CD1c-positive myeloid dendritic cell (primary cell): ENCODE measurements at regions not wholly inside any gene's neighbourhood (a gene's known extent, or its start where the extent isn't known, plus 50 kb on each side); places are given as distances from the start of the nearest gene placed in this dataset.

Experiments used
- DNase-seq: peaks from one replicate; pipeline ENCODE4 v3.0.0-alpha.2; 2016; ENCODE audit errors: extremely low spot score

DNA sequence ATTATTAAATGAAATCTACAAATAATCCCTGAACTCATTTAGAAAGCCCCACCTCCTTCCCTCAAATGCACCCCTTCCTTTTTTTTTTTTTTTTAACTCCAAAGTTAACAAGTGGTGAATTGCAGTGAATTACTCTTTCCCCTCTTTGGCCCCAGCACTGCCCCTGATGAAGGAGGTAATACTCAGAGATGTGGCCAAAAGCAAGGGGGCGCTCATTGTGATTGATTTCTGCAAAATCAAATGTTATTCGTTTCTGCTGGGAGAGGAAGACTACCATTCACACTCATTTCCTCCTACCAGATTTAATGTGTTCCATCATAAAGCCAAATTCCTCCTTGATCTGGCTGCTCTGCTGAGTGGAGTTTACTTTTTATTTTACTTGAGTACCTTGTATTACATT, 259.4 kb downstream of the GPD2 start:
- no peak for DNase-seq

DNA sequence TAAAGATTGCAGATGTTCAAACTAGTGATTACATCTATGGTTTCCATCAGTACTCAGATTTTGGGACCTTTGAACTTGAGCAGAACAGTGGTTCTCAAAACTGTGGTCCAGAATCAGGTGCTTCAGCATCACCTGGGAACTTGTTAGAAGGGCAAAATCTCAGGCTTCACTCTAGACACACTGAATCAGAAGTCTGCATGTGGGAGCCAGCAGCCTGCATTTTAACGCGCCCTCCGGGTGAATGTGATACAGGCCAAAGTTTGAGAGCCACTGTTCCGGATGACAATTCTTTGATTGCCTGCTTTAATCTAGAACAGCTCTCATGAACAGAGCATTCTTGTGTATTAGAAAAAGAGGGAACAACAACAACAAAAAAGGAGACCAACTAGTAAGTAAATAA, 261.7 kb downstream of the GPD2 start:
- DNase-seq: no peak

DNA sequence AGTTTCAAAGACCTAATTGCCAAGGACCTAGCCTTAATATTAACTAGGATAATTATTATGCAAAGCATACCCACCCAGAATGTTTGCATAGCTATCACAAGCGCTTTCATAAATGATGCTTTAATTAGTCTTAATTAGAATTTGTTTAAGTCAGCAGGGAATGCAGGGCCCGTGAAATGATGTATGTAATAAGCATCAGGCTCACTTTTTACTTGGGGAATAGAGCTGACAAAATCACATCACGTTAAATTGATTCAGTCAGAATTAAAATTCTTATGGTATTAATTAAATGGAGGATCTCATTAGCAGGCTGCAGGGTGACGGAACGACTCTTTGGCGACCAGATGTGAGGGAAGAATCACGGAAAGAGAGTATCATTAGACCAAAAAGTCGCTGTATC, 264.5 kb downstream of the GPD2 start:
- no peak for DNase-seq

DNA sequence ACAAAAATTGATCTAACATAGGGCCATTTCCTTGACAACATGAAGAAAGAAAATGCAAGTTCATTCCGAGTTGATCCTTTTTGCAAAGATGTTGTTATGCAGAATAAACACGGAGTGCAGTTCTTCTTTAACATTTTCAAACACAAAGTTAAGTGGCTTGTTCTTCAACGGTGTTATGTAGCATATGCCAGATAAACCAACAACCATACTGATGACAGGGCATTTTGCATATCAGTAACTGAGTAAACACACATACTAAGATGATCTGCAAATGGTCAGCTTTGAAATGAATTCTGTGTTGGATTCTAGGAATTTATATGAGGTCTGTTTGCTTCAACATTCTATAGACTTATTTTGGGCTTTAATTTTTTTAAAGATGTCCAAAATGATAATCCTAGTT, 266.4 kb downstream of the GPD2 start:
- no peak for DNase-seq

DNA sequence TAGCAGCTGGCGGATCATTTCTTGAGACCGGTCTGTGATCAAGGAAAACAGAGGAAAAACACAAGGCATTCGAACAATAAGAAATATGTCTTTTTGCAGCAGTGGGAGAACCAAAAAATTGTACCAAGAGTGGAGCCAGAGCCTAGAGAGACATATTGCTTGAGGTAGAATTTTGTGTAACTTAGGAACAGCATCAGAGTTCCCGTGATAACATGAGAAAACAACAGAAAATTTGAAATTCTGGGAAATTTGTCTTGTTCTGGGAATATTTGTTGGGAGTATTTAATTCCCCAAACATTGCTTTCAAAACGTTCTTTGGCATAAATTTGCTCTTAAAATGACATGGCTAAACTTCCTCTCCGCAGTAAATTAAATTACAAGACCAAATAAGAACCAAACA, 267.5 kb downstream of the GPD2 start:
- no peak for DNase-seq

DNA sequence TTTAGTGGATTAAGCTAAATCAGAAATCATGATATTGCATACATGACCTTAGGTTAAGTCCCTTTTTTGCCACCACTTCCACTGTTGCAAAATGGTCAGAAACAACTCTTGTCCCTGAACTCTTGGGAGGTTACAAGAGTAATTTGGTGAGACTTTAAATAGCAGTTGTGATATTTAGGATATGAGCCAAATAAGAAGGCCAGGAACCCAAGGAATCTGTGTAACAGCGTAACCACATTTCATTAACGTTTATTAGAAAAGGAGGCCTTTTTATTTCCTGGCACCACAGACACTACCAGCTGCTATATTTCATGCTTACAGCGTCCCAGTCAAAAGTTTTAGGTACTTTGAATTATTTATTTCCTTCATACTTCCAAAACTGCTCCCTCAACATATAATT, 268.0 kb downstream of the GPD2 start:
- no peak for DNase-seq

DNA sequence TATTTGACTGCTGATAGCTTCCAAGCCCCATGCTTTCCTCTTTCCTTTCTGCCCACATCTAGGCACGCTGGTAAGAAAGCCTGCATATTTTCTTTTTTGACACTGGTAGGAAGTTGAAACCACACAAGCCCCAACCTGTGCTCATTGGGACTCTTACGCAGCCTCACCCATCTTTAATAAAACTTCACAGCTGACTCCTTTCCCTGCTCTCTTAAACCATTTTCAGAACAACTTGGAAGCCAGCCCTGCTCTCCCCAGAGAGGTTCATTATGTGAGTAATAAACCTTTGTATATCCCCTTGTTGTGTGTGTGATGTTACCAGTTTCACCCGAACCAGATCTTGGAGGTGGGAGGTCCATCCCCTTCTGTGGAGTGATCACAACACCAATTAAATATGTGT, 268.4 kb downstream of the GPD2 start:
- DNase-seq: no peak

DNA sequence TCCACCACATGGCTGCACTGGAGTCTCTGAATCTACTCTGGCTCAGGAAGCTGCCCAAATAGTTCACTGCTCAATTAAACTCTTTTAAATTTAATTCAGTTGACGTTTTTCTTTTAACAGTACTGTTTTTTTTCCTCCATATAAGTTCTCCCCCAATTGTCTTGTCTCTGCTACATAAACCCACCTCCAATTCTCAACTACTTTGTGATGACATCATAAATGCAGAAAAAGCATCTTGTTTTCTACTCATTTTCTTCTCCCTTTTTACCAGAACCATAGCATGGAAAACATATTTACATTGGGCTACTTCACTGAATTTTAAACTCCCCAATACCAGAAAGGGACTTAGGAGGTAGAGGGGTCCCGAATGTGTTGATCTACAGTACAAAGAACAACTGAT, 270.4 kb downstream of the GPD2 start:
- DNase-seq: no peak

DNA sequence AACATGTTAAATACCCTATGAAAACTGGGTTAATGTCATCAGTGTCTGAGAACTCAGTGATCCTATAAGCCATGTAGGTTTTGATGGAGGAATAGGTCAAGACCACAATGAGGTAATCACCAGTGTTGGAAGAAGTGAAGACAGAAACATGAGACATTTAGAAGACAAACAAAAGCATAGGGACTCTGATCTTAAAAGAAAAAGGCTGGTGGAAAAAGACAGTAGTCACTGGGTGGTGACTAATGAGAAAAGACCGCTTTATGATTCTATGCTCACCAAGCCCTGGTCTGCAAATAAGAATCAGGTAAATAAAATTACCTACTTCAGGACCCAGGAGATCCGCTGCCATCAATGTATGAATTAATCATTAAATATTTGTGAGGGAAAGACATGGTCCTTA, 271.9 kb downstream of the GPD2 start:
- DNase-seq: no peak

DNA sequence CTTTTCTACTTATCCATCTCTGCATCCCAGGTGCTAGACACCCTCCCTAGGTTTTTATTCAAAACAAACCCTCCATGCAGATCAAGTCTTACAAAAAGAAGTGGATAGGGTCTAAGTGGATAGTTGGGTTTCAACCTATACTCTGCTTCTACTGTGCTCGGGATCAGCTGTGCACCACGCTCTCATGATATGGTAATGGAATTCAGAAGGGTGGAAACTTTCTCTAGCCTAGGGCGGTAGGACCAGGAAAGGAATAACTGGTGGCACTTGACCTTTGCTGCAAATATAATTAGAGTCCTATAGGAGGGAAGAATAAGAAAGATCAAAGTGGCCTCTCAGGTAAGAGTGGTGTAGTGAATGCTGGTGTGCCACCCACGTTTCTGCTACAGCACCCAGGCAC, 272.9 kb downstream of the GPD2 start:
- DNase-seq: no peak

DNA sequence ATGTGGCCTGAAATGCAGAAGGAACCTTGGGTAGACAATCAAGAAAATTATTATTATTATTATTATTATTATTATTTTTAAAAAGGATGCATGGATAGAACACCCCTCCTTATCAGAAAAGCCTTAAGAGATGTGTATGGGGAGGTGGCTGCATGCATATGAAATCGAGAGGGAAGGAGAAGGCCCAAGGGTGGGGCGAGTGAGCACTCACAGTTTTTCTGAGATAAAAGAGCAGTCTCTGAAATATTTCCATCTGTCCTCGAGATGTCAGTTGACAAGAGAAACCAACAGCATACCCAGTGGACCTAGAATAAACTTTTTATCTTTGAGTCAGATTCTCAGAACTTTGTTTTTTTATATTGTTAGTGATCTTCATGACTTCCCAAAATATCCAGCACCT, 282.9 kb downstream of the GPD2 start:
- DNase-seq: no peak

DNA sequence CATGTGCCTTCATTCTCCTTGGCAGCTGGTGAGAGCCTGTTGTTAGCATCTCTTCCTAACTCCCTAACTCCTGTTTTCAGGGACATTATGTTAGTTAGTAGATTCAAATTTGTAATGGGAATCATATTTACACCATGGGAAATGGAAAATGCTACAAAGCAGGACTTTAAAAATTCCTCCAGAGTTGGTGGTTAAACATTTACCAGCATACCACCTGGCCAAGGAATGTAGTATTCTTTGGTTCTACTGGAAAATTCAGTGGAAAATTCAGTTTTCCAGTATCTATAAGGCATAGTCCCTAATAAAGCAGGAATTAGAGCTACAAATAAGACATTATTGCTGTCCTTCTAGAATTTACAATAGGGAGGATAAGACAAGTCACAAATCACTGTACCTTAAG, 291.7 kb downstream of the GPD2 start:
- DNase-seq: no peak

DNA sequence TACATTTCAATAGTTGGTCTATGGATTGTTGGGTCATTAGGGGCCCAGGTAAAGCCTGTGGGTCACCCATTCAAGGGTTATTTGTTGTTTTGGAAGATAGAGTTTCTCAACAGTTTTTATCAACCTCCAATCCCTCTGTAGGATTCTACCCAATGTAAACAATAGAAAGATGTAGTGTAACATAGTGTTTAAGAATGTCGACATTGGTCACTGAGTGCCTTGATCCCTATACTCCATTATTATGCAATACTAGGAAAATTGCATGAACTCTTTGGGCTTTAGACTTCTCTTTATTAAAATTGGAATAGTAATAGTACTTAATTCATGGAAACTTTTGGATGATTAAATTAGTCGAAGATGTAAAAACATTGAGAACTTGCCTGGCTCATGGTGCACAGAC, 292.1 kb downstream of the GPD2 start:
- DNase-seq: no peak

DNA sequence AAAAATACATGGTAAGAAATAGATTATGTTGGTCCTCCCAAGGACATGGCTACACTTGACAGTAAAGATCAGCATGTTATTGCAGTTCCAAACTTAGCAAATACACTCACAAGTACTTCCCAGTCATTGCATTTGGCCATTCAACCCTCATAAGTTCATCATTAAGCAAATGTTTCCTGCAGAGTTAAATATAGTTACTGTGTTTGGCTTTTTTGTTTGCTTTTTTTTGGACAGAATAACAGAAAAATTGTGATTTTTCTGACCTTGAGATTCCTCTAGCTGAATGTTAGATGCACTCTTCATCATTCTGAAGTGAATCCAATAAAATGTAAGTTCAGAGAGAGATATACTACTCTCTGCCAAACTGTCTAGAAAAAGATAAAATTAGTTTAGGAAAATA, 295.3 kb downstream of the GPD2 start:
- no peak for DNase-seq

DNA sequence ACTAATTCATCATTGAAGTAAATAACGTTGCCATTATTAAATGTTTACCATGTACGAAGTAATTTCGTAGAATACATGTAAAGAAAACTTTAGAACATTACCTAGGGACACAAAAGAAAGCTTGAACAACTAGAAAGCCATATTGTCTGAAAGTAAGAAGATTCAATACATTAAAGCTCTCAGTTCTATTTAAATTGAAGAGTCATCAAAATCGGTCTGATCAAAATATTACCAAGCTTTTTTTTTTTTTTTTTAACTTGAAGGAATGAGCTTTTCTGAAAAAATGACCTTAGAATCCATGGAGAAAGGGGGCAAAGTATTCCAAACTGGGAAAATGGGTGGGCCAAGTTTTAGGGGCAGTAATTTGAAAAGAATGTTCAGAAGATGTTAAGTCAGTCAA, 300.8 kb downstream of the GPD2 start:
- no peak for DNase-seq

DNA sequence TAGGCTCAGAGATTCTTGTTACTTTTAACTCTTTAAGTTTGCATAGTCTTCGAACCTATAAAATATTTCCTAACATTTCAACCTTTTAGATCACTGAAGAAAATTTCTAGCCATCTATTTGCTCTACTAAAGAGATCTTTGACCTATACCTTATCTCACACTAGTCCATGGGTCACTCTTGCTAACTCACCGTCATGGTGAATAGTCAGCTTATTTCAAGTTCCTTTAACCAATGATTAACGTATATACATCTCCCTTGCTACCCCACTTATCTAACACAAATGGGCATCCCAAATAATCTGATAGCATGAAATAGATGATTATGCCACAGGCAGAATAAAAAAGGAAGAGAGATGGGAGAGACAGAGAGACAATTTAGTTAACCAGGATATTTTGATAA, 303.1 kb downstream of the GPD2 start:
- DNase-seq: no peak

DNA sequence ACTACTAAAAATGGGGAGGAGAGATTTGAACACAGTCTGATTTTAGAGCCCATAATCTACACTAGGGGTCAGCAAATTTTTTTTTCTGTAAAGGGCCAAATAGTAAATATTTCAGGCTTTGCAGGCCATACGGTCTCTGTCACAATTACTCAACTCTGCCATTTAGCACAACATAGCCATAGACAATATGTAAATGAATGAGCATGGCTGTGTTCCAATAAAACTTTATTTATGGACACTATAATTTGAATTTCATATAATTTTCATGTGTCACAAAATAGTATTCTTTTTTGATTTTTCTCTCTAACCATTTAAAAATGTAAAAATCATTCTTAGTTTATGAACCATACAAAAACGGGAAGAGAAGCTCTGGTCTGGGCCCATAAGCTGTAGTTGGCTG, 309.4 kb downstream of the GPD2 start:
- no peak for DNase-seq

DNA sequence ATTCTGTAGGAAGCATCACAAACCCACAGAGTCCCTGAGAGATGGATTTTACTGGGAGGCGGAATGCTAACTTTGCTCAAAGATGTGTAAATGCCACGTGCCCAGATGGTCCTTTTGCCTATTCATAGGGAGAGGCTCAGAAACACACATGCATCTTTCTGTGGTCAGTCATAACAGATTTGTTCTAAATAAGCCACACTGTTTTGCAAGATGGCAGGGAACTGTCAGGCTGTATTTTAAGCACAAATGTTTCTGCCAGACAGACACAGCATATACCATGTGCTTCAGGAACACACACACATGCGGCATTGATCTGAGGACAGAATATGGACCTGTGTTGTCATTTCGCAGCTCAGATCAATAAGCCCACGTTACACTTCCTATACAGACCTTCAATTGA, 312.0 kb downstream of the GPD2 start:
- no peak for DNase-seq

DNA sequence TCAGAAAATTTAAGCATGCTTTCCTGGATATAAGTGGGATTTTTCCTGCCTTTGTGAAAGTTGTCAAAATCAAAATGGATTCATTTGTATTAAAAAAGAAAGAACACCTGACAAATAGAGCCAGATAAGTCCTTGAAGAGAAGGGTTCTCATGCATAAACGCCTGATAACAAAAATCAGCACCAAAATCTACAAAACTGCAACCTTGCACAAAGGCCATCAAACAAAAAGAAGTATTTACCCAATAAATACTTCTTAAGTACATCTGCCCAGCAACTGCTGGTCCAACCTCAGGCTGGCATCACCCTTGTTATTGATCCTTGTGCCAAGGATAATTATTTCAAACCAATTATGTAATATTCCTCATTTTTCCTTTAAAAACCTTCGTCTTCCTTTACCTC, 315.9 kb downstream of the GPD2 start:
- DNase-seq: no peak

DNA sequence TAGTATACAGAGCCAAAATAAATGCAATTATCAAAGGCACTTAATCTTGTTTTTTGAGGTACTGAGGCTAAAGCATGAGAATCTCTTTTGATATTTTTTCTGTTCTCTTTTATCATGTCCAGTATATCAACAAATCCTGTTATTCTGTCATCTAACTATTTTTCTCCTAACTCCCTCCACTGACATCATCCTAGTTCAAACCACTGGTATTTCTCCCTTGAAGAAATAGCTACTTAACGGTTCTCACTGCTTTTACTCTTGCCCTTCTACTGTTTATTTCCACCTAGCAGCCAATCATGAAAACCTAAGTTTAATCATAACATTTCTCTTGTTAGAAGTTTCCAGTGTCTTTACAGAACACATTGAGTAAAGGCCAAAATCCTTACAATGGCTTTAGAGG, 317.6 kb downstream of the GPD2 start:
- DNase-seq: no peak

DNA sequence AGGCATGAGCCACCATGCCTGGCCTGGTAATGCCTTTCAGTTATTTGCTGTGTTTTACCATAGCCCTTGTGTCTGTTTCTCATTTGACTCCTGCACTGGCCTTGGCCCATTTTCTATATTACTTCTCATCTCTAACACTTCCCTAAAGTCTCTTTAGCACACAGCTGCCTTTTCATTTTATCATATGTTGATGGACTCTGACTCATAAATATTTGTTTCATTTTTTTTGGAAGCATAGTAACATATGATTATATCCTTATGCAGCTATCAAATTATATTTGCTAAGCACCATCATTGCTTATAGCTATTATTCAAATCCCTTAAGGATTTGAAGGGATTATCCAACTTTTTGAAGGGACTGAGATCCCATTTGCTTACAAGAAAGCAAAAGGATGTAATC, 320.3 kb downstream of the GPD2 start:
- DNase-seq: no peak

DNA sequence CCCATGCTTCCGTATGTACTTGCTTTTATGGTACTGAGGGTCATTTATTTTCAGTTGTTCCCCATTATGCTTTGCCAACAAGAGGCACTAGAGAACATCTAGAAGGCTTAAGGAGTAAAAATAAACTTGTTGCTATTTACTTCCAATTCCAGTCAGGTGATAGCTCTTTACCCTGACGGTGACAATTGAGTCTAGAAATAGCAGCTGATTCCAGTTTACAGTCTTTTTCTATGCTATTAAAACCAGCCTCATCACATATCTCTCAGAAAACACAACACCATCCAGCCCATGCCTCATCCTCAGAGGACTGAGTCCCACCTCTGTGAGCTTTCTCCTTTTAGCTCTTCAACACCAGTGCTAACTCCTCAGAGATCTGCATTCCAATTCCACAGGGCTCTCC, 327.0 kb downstream of the GPD2 start:
- no peak for DNase-seq

DNA sequence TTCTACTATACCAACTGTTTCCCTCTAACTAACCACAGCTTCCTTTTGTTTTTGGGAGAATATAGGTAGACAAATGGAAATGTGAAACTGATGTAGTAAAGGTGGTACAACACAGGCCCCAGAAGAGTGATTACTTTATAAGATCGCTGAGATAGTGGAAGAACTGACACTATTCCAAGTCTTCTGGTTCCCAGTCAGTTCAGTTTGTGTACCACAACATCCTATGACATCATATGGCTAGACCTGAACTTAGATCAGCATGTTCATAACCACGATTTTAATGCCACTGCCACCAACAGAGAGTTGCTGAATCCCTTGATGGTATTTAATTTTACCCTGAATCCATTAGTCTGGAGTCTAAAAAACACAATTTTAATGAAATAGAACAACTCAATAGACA, 328.9 kb downstream of the GPD2 start:
- no peak for DNase-seq

DNA sequence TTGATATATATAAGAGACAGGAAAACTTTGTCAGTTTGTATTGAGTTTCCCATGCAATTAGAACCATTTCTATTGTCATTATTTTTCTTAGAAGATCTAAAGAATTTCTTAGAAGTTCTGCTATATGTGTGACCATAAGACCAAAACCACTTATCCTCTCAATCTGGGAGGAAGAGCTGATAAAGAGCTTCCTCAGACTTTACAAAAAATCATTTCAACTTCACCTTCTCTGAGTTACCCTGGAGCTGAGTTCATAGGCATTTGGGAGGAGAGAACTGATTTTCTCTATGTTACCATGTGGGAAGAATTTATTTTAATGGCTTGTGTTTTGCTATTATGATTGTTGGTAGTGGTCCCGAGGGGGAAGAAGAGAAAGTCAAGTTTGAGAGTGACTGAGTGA, 329.3 kb downstream of the GPD2 start:
- DNase-seq: no peak

DNA sequence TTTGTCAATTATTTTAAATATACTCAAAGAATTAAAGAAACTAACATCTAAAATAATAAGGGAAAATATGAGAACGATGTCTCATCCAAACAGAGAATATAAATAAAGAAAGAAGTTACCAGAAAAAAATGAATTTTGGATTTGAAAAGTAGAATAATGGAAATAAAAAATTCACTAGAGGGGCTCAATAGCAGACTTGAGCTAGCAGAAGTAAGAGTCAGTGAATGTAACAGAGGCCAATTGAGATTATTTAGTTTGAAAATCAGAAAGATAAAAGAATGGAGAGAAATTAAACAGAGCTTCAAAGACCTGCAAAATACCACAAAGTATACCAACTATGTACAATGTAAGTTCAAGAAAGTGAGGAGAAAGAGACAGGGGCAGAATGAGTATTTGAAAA, 333.6 kb downstream of the GPD2 start:
- no peak for DNase-seq
